Thyroid gland (tissue), 4 donors: ENCODE measurements at regions not wholly inside any gene's neighbourhood (a gene's known extent, or its start where the extent isn't known, plus 50 kb on each side); places are given as distances from the start of the nearest gene placed in this dataset.

ENCODE experiments used
- CTCF ChIP-seq, 6 experiments: fragments of 200-600 bp in 3 of 6; fragments of 450-650 bp in 3 of 6; sonication (generic) in 3 of 6; IDR thresholded peaks; one replicate each; pipeline ENCODE4 v1.5.1; 2016 to 2019; ENCODE audit warnings: antibody characterized with exemption in 6 of 6, mild to moderate bottlenecking in 2 of 6, inconsistent platforms in 1 of 6, moderate library complexity in 1 of 6
- POLR2A ChIP-seq, 2 donors: fragments of 450-650 bp; IDR thresholded peaks; one replicate each; pipeline ENCODE4 v1.6.1; 2017; ENCODE audit warnings: antibody characterized with exemption in 2 of 2, mild to moderate bottlenecking in 2 of 2, moderate library complexity in 1 of 2

GRCh38 chr7:91329571-91329970 lies 65.3 kb downstream of the FZD1 start:
- no peak for TF ChIP-seq POLR2A (IDR thresholded peaks at IDR 0.05)
- no peak for TF ChIP-seq CTCF (IDR thresholded peaks at IDR 0.05)
